Sigmoid colon (tissue), 4 donors: ENCODE measurements at regions not wholly inside any gene's neighbourhood (a gene's known extent, or its start where the extent isn't known, plus 50 kb on each side); places are given as distances from the start of the nearest gene placed in this dataset.

ENCODE experiments used
- CTCF ChIP-seq, 4 experiments: fragments of 450-650 bp in 3 of 4; fragments of 200-600 bp in 1 of 4; IDR thresholded peaks; one replicate each; pipeline ENCODE4 v1.5.1; 2016 to 2019; ENCODE audit warnings: antibody characterized with exemption in 4 of 4, mild to moderate bottlenecking in 3 of 4, moderate library complexity in 2 of 4
- EP300 ChIP-seq, 4 donors: sonication (generic); formaldehyde crosslinking; IDR thresholded peaks; one replicate each; pipeline ENCODE4 v1.6.1; 2017; ENCODE audit warnings: antibody characterized with exemption in 4 of 4
- POLR2A ChIP-seq, 2 donors: fragments of 450-650 bp; IDR thresholded peaks; one replicate each; pipeline ENCODE4 v1.6.1; 2016; ENCODE audit warnings: antibody characterized with exemption in 2 of 2, mild to moderate bottlenecking in 2 of 2, moderate library complexity in 2 of 2
- POLR2AphosphoS5 ChIP-seq, 4 donors: sonication (generic); formaldehyde crosslinking; IDR thresholded peaks; one replicate each; pipeline ENCODE4 v1.6.1; 2017; ENCODE audit warnings: antibody characterized with exemption in 4 of 4

- TF ChIP-seq CTCF (IDR thresholded peaks at IDR 0.05): no peak
- TF ChIP-seq EP300 (IDR thresholded peaks at IDR 0.05): no peak
- no peak for TF ChIP-seq POLR2AphosphoS5 (IDR thresholded peaks at IDR 0.05)
- TF ChIP-seq POLR2A (IDR thresholded peaks at IDR 0.05): no peak
These were observed 87.7 kb upstream of the PLEKHG7 start for GRCh38 chr12:92615086-92615485.
